Neural crest cell (in vitro differentiated cells): ENCODE measurements at regions not wholly inside any gene's neighbourhood (a gene's known extent, or its start where the extent isn't known, plus 50 kb on each side); places are given as distances from the start of the nearest gene placed in this dataset.

Experiments
- DNase-seq: peaks from one replicate; pipeline ENCODE4 v3.0.0; 2021; ENCODE audit warnings: low read depth, mixed read lengths, low spot score
- H3K27ac Mint-ChIP-seq: one replicate; pipeline ENCODE4 v1.8.0; 2021; ENCODE audit warnings: mild to moderate bottlenecking, mixed read lengths; ENCODE audit not compliant: unreplicated experiment
- H3K27me3 Mint-ChIP-seq: 2 replicates; pipeline ENCODE4 v1.8.0; 2021; ENCODE audit warnings: low read depth, mild to moderate bottlenecking, mixed read lengths
- H3K36me3 Mint-ChIP-seq: 2 replicates; pipeline ENCODE4 v1.8.0; 2021; ENCODE audit warnings: low read depth, mild to moderate bottlenecking, mixed read lengths
- H3K4me1 Mint-ChIP-seq: 2 replicates; pipeline ENCODE4 v1.8.0; 2021; ENCODE audit warnings: mixed read lengths
- H3K4me3 Mint-ChIP-seq: one replicate; pipeline ENCODE4 v1.8.0; 2021; ENCODE audit warnings: mild to moderate bottlenecking, mixed read lengths
- H3K9me3 Mint-ChIP-seq: 2 replicates; pipeline ENCODE4 v1.8.0; 2021; ENCODE audit warnings: mixed read lengths
- CTCF ChIP-seq: fragments of 200-600 bp; sonication (generic); conservative IDR thresholded peaks from 2 replicates; pipeline ENCODE4 v1.5.0; 2021; ENCODE audit warnings: antibody characterized with exemption, mild to moderate bottlenecking

- H3K36me3 Mint-ChIP-seq, result no peaks in the 10 kb centered on the region
- no peak overlapping the region for H3K4me3 Mint-ChIP-seq
- H3K27me3 Mint-ChIP-seq, result no peaks in the 10 kb centered on the region
- H3K9me3 Mint-ChIP-seq, result peaks cover 13% of the 10 kb centered on the region
- H3K27ac Mint-ChIP-seq, result no peak overlapping the region
- DNase-seq, result no peak
- peaks cover 45% of the 10 kb centered on the region for H3K4me1 Mint-ChIP-seq
- TF ChIP-seq CTCF, result no peak
These were observed 165.2 kb upstream of the APCDD1 start for GRCh38 chr18:10289251-10289650.

DNA sequence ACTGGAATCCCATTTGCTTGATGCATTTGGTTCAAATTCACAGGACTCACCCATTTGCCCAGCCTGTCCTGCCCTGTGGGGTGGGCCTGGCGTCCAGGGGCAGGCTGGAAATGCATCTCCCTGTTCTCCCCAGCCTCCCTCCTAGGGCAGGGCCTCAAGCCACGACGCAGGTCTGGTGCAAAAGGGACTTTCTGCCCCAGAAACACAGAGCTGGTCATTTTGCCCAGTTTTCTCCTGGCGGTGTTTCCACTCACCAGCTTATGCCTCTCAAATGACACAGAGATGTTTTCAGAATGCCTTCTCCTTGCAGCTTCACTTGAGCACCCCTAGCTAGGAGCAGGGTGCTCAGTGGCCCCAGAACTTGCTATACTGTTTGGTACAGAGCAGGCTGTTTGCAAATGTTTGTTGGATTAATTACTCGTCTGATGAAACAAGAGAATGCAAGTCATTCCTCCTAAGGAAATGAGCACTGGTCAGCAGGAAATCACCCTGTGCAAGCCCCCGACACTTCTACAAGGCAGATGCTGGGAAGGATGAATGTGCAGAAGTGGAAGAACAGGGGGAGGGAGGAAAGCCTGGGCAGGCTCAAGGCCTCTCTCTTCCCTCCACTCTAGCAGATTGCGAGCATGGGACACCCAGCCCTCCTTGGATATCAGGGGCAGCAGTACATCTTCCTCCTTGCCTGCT lies 164.3 kb upstream of the APCDD1 start:
- no peak for TF ChIP-seq CTCF
- no peaks in the 10 kb centered on the region for H3K27me3 Mint-ChIP-seq
- peaks cover 13% of the 10 kb centered on the region for H3K9me3 Mint-ChIP-seq
- H3K36me3 Mint-ChIP-seq, result no peaks in the 10 kb centered on the region
- peak overlapping the region; percentile 55 for H3K27ac Mint-ChIP-seq
- H3K4me1 Mint-ChIP-seq, result peaks cover 38% of the 10 kb centered on the region
- no peak overlapping the region for H3K4me3 Mint-ChIP-seq
- DNase-seq, result no peak

DNA sequence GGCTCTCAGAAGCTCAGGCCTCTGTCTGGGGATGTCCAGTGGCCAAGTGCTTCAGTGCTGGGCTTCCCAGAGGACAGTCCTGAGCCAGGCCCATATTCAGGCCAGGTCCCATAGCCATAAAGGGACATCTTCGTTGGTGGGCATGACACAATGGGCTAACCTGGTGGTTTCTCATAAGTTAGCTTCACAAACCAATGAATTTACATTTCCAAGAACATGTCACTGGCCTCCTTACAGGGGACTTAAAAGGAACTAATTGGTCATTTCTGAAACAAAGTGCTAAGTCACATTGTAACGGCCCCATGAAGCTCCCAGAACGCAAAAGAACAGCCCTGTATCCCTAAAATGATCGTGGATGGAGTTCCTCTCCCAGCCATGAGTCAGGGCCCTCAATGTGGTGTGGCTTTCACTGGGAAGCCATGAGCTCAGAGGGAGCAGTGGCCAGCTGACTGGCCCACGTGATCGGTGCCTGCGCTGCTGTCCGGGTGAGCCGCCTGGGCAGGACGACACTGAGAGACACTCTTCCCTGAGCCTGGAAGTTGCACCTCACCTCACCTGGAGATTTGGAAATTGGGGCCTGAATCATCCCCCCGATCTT lies 163.7 kb upstream of the APCDD1 start:
- Mint-ChIP-seq H3K4me3 (no peak overlapping the region), H3K9me3 (peaks cover 13% of the 10 kb centered on the region), H3K27ac (no peak overlapping the region), H3K4me1 (peaks cover 31% of the 10 kb centered on the region), H3K27me3 (no peaks in the 10 kb centered on the region), H3K36me3 (no peaks in the 10 kb centered on the region)
- no peak for TF ChIP-seq CTCF
- DNase-seq, result no peak

- Mint-ChIP-seq H3K27me3 (no peaks in the 10 kb centered on the region), H3K36me3 (no peaks in the 10 kb centered on the region), H3K4me1 (peaks cover 26% of the 10 kb centered on the region), H3K4me3 (no peak overlapping the region), H3K27ac (no peak overlapping the region), H3K9me3 (peaks cover 13% of the 10 kb centered on the region)
- no peak for TF ChIP-seq CTCF
- no peak for DNase-seq
These were observed 162.9 kb upstream of the APCDD1 start for GRCh38 chr18:10291568-10291981.

DNA sequence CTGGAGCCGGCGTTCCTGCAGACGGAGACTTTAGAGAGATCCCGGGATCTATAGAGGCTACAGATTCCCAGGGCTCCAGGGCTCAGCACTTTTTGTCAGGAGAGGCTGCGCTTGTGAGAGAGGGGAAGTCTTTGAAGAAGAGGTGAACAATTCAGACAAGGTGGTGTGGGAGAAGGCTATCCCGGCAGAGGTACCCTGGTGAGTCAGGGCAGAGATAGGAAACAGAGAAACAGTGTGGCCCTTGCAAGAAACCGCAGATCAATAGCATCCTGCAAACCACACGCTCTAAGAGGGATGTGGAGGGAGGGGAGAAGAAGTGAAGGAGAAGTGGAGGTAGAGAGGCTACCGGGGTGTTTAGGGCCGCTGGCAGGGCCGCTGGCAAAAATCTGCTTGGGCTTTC lies 160.5 kb upstream of the APCDD1 start:
- TF ChIP-seq CTCF, result no peak
- no peak overlapping the region for H3K27ac Mint-ChIP-seq
- no peaks in the 10 kb centered on the region for H3K27me3 Mint-ChIP-seq
- no peak for DNase-seq
- H3K4me3 Mint-ChIP-seq, result no peak overlapping the region
- H3K4me1 Mint-ChIP-seq, result peaks cover 26% of the 10 kb centered on the region
- no peaks in the 10 kb centered on the region for H3K36me3 Mint-ChIP-seq
- peaks cover 6% of the 10 kb centered on the region for H3K9me3 Mint-ChIP-seq
